Upper lobe of left lung (tissue), 6 donors: ENCODE measurements at regions not wholly inside any gene's neighbourhood (a gene's known extent, or its start where the extent isn't known, plus 50 kb on each side); places are given as distances from the start of the nearest gene placed in this dataset.
"Not testable (repeated sequence)": the region's sequence is repeated elsewhere in the genome, so short reads cannot be mapped to it uniquely, and the experiment has no call there.

Experiments used
- ATAC-seq, 2 donors: fragments of 200-7000 bp; cut with Tn5 transposase; one replicate each; pipeline ENCODE4 v1.9.1; 2022; ENCODE audit warnings: mild to moderate bottlenecking in 2 of 2, moderate library complexity in 2 of 2; ENCODE audit not compliant: low FRiP score in 2 of 2
- DNase-seq, 2 donors: peaks; one replicate each; pipeline ENCODE4 v3.0.0-alpha.2; 2019 to 2020
- H3K27ac ChIP-seq, 4 donors: fragments of 200-600 bp; sonication (generic); one replicate each; pipeline ENCODE4 v1.5.1; 2016 to 2019
- H3K27me3 ChIP-seq, 4 donors: fragments of 200-600 bp; sonication (generic); one replicate each; pipeline ENCODE4 v1.5.1; 2017 to 2019
- H3K36me3 ChIP-seq, 4 donors: fragments of 200-600 bp; sonication (generic); one replicate each; pipeline ENCODE4 v1.5.1; 2016 to 2019
- H3K4me1 ChIP-seq, 4 donors: fragments of 200-600 bp; sonication (generic); one replicate each; pipeline ENCODE4 v1.5.1; 2018 to 2019
- H3K4me3 ChIP-seq, 4 donors: fragments of 200-600 bp; sonication (generic); one replicate each; pipeline ENCODE4 v1.5.1; 2017 to 2019; ENCODE audit warnings: mild to moderate bottlenecking in 2 of 4, moderate library complexity in 1 of 4
- H3K9me3 ChIP-seq, 4 donors: fragments of 200-600 bp; sonication (generic); one replicate each; pipeline ENCODE4 v1.5.1; 2018 to 2019
- CTCF ChIP-seq, 6 experiments: fragments of 450-650 bp in 4 of 6; fragments of 200-600 bp in 2 of 6; sonication (generic) in 2 of 6; IDR thresholded peaks; one replicate each; pipeline ENCODE4 v1.5.1; 2016 to 2019; ENCODE audit warnings: antibody characterized with exemption in 6 of 6
- EP300 ChIP-seq, 4 donors: sonication (generic); formaldehyde crosslinking; IDR thresholded peaks; one replicate each; pipeline ENCODE4 v1.5.1; 2017; ENCODE audit warnings: antibody characterized with exemption in 4 of 4, control low read depth in 2 of 4
- POLR2A ChIP-seq, 4 donors: fragments of 450-650 bp; IDR thresholded peaks; one replicate each; pipeline ENCODE4 v1.5.1; 2016 to 2017; ENCODE audit warnings: antibody characterized with exemption in 4 of 4, mild to moderate bottlenecking in 2 of 4
- POLR2AphosphoS5 ChIP-seq, 2 donors: sonication (generic); formaldehyde crosslinking; IDR thresholded peaks; one replicate each; pipeline ENCODE4 v1.5.1; 2017; ENCODE audit warnings: antibody characterized with exemption in 2 of 2
- WGBS, 2 donors: methylation state at CpG; one replicate each; pipeline ENCODE4 v1.1.5; 2017 to 2018; 5-methylcytosine and 5-hydroxymethylcytosine counted together
- donor health status: DM: no; HTN: no; CAD: no; lungs with moderate emphysema.
- donor health status: DM: no; HTN: yes; CAD: no; lungs with severe emphysema.

GRCh38 chr4:170931321-170931720 lies 841.6 kb upstream of the AADAT start:
- TF ChIP-seq POLR2AphosphoS5 (IDR thresholded peaks at IDR 0.05), result no peak
- TF ChIP-seq POLR2A (IDR thresholded peaks at IDR 0.05), result no peak
- TF ChIP-seq CTCF (IDR thresholded peaks at IDR 0.05), result no peak
- no peak for TF ChIP-seq EP300 (IDR thresholded peaks at IDR 0.05)
- no peak overlapping the region for H3K4me3 ChIP-seq
- no peaks in the 10 kb centered on the region for H3K36me3 ChIP-seq
- no peaks in the 10 kb centered on the region for H3K9me3 ChIP-seq
- H3K27ac ChIP-seq, result no peak overlapping the region
- ATAC-seq (no peak), DNase-seq (no peak)
- H3K4me1 ChIP-seq, result no peaks in the 10 kb centered on the region
- H3K27me3 ChIP-seq, result no peaks in the 10 kb centered on the region
- 60 to 68% methylated on average over 2 of the region's 2 CpGs for WGBS, 2 donors

- no peak for ATAC-seq
- Histone ChIP-seq H3K4me3 (no peak overlapping the region), H3K27ac (no peak overlapping the region), H3K4me1 (no peaks in the 10 kb centered on the region), H3K27me3 (no peaks in the 10 kb centered on the region), H3K9me3 (no peaks in the 10 kb centered on the region), H3K36me3 (no peaks in the 10 kb centered on the region)
- DNase-seq, result no peak
- TF ChIP-seq POLR2AphosphoS5 (IDR thresholded peaks at IDR 0.05) (no peak), EP300 (IDR thresholded peaks at IDR 0.05) (no peak), CTCF (IDR thresholded peaks at IDR 0.05) (no peak), POLR2A (IDR thresholded peaks at IDR 0.05) (no peak)
Measured at GRCh38 chr4:170888660-170889059, 798.9 kb upstream of the AADAT start.

GRCh38 chr4:170887396-170887795 lies 797.6 kb upstream of the AADAT start:
- DNase-seq (no peak), ATAC-seq (no peak)
- no peak for TF ChIP-seq POLR2A (IDR thresholded peaks at IDR 0.05)
- TF ChIP-seq EP300 (IDR thresholded peaks at IDR 0.05), result no peak
- TF ChIP-seq POLR2AphosphoS5 (IDR thresholded peaks at IDR 0.05), result no peak
- TF ChIP-seq CTCF (IDR thresholded peaks at IDR 0.05), result no peak
- 36 to 48% methylated on average over 3 of the region's 3 CpGs for WGBS, 2 donors
- no peaks in the 10 kb centered on the region for H3K4me1 ChIP-seq
- no peak overlapping the region for H3K27ac ChIP-seq
- no peak overlapping the region for H3K4me3 ChIP-seq
- H3K9me3 ChIP-seq, result no peaks in the 10 kb centered on the region
- H3K36me3 ChIP-seq, result no peaks in the 10 kb centered on the region
- no peaks in the 10 kb centered on the region for H3K27me3 ChIP-seq

GRCh38 chr4:170884969-170885570 lies 795.3 kb upstream of the AADAT start:
- 86 to 93% methylated on average over 1 of the region's 1 CpG for WGBS, 2 donors
- H3K9me3 ChIP-seq, result no peaks in the 10 kb centered on the region
- DNase-seq, result no peak
- no peak overlapping the region for H3K4me3 ChIP-seq
- no peak for TF ChIP-seq POLR2A (IDR thresholded peaks at IDR 0.05)
- no peak for TF ChIP-seq EP300 (IDR thresholded peaks at IDR 0.05)
- no peak for TF ChIP-seq CTCF (IDR thresholded peaks at IDR 0.05)
- TF ChIP-seq POLR2AphosphoS5 (IDR thresholded peaks at IDR 0.05), result no peak
- no peak for ATAC-seq
- no peaks in the 10 kb centered on the region for H3K4me1 ChIP-seq
- H3K36me3 ChIP-seq, result no peaks in the 10 kb centered on the region
- no peak overlapping the region for H3K27ac ChIP-seq
- no peaks in the 10 kb centered on the region for H3K27me3 ChIP-seq

- not testable (repeated sequence) for H3K27ac ChIP-seq, H3K4me3 ChIP-seq, DNase-seq, H3K36me3 ChIP-seq, H3K9me3 ChIP-seq, H3K4me1 ChIP-seq, H3K27me3 ChIP-seq, ATAC-seq
Measured at GRCh38 chr4:170881646-170882045, 791.9 kb upstream of the AADAT start.
